ENCODE measurements at regions not wholly inside any gene's neighbourhood (a gene's known extent, or its start where the extent isn't known, plus 50 kb on each side); places are given as distances from the start of the nearest gene placed in this dataset.

DNA sequence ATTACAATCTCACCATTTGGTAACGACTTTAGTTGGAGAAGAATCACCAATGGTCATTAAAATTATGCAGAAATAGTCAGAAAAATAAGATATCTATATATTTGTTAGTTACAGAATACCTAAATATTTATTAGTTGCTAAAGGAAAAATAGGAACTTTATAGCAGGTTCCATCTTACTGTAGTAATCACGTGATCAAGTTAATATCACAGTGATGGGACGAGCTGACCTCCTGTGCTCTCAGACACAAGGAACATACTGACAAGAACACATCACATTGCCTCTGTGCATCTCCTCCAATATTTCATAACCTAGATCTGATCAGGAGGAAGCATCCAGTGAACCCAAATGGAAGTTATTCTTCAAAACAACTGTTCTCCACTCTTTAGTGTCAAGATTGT is 215.3 kb downstream of the GALR1 start:
- H3K27me3 Mint-ChIP-seq: peaks cover 9% of the 10 kb centered on the region
- Histone ChIP-seq H3K27ac (ENCODE audit: insufficient read depth, low read length, poor library complexity, severe bottlenecking) (no peak overlapping the region), H3K36me3 (ENCODE audit: control insufficient read depth, insufficient read depth, low read length) (no peaks in the 10 kb centered on the region), H3K27me3 (ENCODE audit: control insufficient read depth, insufficient read depth, low read length) (peaks cover 4% of the 10 kb centered on the region), H3K4me3 (ENCODE audit: low read depth, low read length) (no peak overlapping the region), H3K4me1 (ENCODE audit: control insufficient read depth, insufficient read depth, low read length, poor library complexity, severe bottlenecking) (no peaks in the 10 kb centered on the region), H3K9me3 (ENCODE audit: control insufficient read depth in 2 of 2, low read length in 2 of 2) (no peaks in the 10 kb centered on the region)
- no peak for DNase-seq
- ATAC-seq (ENCODE audit: low read depth in 2 of 2): no peak
- H3K36me3 Mint-ChIP-seq: no peaks in the 10 kb centered on the region
- peaks cover 0 to 1% (median 0%) of the 10 kb centered on the region in 7 donors for H3K9me3 Mint-ChIP-seq
- no peaks in the 10 kb centered on the region for H3K4me1 Mint-ChIP-seq
- no peak overlapping the region for H3K4me3 Mint-ChIP-seq
- H3K27ac Mint-ChIP-seq: no peak overlapping the region

GRCh38 chr18:77466890-77467289 is 217.2 kb downstream of the GALR1 start:
- H3K4me1 Mint-ChIP-seq: no peaks in the 10 kb centered on the region
- Histone ChIP-seq H3K36me3 (ENCODE audit: control insufficient read depth, insufficient read depth, low read length) (no peaks in the 10 kb centered on the region), H3K9me3 (ENCODE audit: control insufficient read depth in 2 of 2, low read length in 2 of 2) (no peaks in the 10 kb centered on the region), H3K4me1 (ENCODE audit: control insufficient read depth, insufficient read depth, low read length, poor library complexity, severe bottlenecking) (no peaks in the 10 kb centered on the region), H3K4me3 (ENCODE audit: low read depth, low read length) (no peak overlapping the region), H3K27ac (ENCODE audit: insufficient read depth, low read length, poor library complexity, severe bottlenecking) (no peak overlapping the region), H3K27me3 (ENCODE audit: control insufficient read depth, insufficient read depth, low read length) (peaks cover 4% of the 10 kb centered on the region)
- H3K36me3 Mint-ChIP-seq: no peaks in the 10 kb centered on the region
- H3K27ac Mint-ChIP-seq: no peak overlapping the region
- H3K9me3 Mint-ChIP-seq: peaks cover 0 to 1% (median 0%) of the 10 kb centered on the region in 7 donors
- H3K4me3 Mint-ChIP-seq: no peak overlapping the region
- ATAC-seq (ENCODE audit: low read depth in 2 of 2) (no peak), DNase-seq (no peak)
- peaks cover 7% of the 10 kb centered on the region for H3K27me3 Mint-ChIP-seq

DNA sequence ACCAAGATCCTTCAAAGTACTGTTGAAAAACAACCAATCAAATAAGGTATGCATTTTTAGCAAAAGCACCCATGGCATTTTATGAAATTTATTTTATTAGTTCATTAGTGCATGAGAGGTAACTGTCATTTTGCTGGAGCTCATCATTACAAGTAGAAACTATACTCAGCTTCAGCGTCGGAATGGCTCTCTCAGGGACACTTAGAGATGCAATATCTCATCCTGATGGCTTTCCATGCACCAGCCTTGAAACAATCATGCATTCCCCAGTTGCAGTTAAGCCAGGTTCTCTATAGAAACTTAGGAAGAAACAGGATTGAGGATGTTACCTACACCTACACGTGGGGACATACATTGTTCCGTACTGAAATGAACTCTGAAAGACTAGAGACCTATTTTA is 219.5 kb downstream of the GALR1 start:
- Mint-ChIP-seq H3K27ac (no peak overlapping the region), H3K9me3 (peaks cover 0 to 1% (median 0%) of the 10 kb centered on the region in 7 donors)
- no peak for ATAC-seq (ENCODE audit: low read depth in 2 of 2)

GRCh38 chr18:77470569-77471413 is 221.1 kb downstream of the GALR1 start:
- Mint-ChIP-seq H3K27ac (no peak overlapping the region), H3K27me3 (no peaks in the 10 kb centered on the region), H3K36me3 (no peaks in the 10 kb centered on the region), H3K4me3 (no peak overlapping the region), H3K4me1 (no peaks in the 10 kb centered on the region), H3K9me3 (peaks cover 0 to 1% (median 0%) of the 10 kb centered on the region in 7 donors)
- ATAC-seq (ENCODE audit: low read depth in 2 of 2) (no peak), DNase-seq (no peak)
- Histone ChIP-seq H3K27me3 (ENCODE audit: control insufficient read depth, insufficient read depth, low read length) (peaks cover 5% of the 10 kb centered on the region), H3K36me3 (ENCODE audit: control insufficient read depth, insufficient read depth, low read length) (no peaks in the 10 kb centered on the region), H3K27ac (ENCODE audit: insufficient read depth, low read length, poor library complexity, severe bottlenecking) (no peak overlapping the region), H3K4me3 (ENCODE audit: low read depth, low read length) (no peak overlapping the region), H3K9me3 (ENCODE audit: control insufficient read depth in 2 of 2, low read length in 2 of 2) (no peaks in the 10 kb centered on the region), H3K4me1 (ENCODE audit: control insufficient read depth, insufficient read depth, low read length, poor library complexity, severe bottlenecking) (no peaks in the 10 kb centered on the region)

More for the DNA sequence above, 219.5 kb downstream of the GALR1 start:
- no peaks in the 10 kb centered on the region for H3K4me1 ChIP-seq (ENCODE audit: control insufficient read depth, insufficient read depth, low read length, poor library complexity, severe bottlenecking)
- peaks cover 2% of the 10 kb centered on the region for H3K27me3 ChIP-seq (ENCODE audit: control insufficient read depth, insufficient read depth, low read length)
- H3K27ac ChIP-seq (ENCODE audit: insufficient read depth, low read length, poor library complexity, severe bottlenecking): no peak overlapping the region
- H3K9me3 ChIP-seq (ENCODE audit: control insufficient read depth in 2 of 2, low read length in 2 of 2): no peaks in the 10 kb centered on the region
- no peaks in the 10 kb centered on the region for H3K36me3 ChIP-seq (ENCODE audit: control insufficient read depth, insufficient read depth, low read length)
- Mint-ChIP-seq H3K27me3 (peaks cover 3% of the 10 kb centered on the region), H3K36me3 (no peaks in the 10 kb centered on the region), H3K4me3 (no peak overlapping the region), H3K4me1 (no peaks in the 10 kb centered on the region)
- no peak for DNase-seq
- no peak overlapping the region for H3K4me3 ChIP-seq (ENCODE audit: low read depth, low read length)

GRCh38 chr18:77472509-77472908 is 222.9 kb downstream of the GALR1 start:
- Mint-ChIP-seq H3K4me1 (no peaks in the 10 kb centered on the region), H3K9me3 (no peaks in the 10 kb centered on the region), H3K27me3 (no peaks in the 10 kb centered on the region), H3K36me3 (no peaks in the 10 kb centered on the region), H3K4me3 (no peak overlapping the region), H3K27ac (no peak overlapping the region)
- Histone ChIP-seq H3K4me3 (ENCODE audit: low read depth, low read length) (no peak overlapping the region), H3K9me3 (ENCODE audit: control insufficient read depth in 2 of 2, low read length in 2 of 2) (no peaks in the 10 kb centered on the region), H3K36me3 (ENCODE audit: control insufficient read depth, insufficient read depth, low read length) (no peaks in the 10 kb centered on the region), H3K4me1 (ENCODE audit: control insufficient read depth, insufficient read depth, low read length, poor library complexity, severe bottlenecking) (no peaks in the 10 kb centered on the region), H3K27ac (ENCODE audit: insufficient read depth, low read length, poor library complexity, severe bottlenecking) (no peak overlapping the region), H3K27me3 (ENCODE audit: control insufficient read depth, insufficient read depth, low read length) (peaks cover 5% of the 10 kb centered on the region)
- ATAC-seq (ENCODE audit: low read depth in 2 of 2) (no peak), DNase-seq (no peak)

GRCh38 chr18:77478646-77479442 is 229.2 kb downstream of the GALR1 start:
- H3K9me3 ChIP-seq (ENCODE audit: control insufficient read depth in 2 of 2, low read length in 2 of 2): no peaks in the 10 kb centered on the region
- Mint-ChIP-seq H3K4me1 (no peaks in the 10 kb centered on the region), H3K9me3 (peaks cover 0 to 2% (median 0%) of the 10 kb centered on the region in 7 donors), H3K27ac (no peak overlapping the region), H3K27me3 (peaks cover under 1% of the 10 kb centered on the region), H3K4me3 (no peak overlapping the region), H3K36me3 (no peaks in the 10 kb centered on the region)
- H3K27me3 ChIP-seq (ENCODE audit: control insufficient read depth, insufficient read depth, low read length): peaks cover 6% of the 10 kb centered on the region
- H3K4me3 ChIP-seq (ENCODE audit: low read depth, low read length): no peak overlapping the region
- no peaks in the 10 kb centered on the region for H3K4me1 ChIP-seq (ENCODE audit: control insufficient read depth, insufficient read depth, low read length, poor library complexity, severe bottlenecking)
- ATAC-seq (ENCODE audit: low read depth in 2 of 2) (no peak), DNase-seq (no peak)
- H3K36me3 ChIP-seq (ENCODE audit: control insufficient read depth, insufficient read depth, low read length): no peaks in the 10 kb centered on the region
- H3K27ac ChIP-seq (ENCODE audit: insufficient read depth, low read length, poor library complexity, severe bottlenecking): no peak overlapping the region

DNA sequence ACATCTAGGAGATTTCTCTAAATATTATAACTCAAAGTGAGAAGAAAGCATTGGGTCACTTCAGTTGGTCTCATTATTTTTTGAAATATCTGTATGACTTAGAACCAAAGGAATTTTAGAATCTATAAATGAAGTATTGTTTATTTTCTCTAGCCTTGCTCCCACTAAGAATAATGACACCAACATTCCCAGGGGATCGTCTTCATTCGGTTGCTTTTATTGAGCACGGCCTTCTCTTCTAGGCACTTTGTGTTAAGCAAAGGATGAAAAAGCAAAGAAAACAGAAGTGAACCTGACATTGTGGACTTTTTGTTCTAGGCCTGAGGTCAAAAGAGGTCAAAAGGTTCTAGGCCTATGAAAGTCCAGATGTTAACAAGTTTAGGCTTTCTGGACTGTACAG is 231.9 kb downstream of the GALR1 start:
- no peak overlapping the region for H3K27ac Mint-ChIP-seq
- Histone ChIP-seq H3K4me1 (ENCODE audit: control insufficient read depth, insufficient read depth, low read length, poor library complexity, severe bottlenecking) (no peaks in the 10 kb centered on the region), H3K36me3 (ENCODE audit: control insufficient read depth, insufficient read depth, low read length) (no peaks in the 10 kb centered on the region), H3K4me3 (ENCODE audit: low read depth, low read length) (no peak overlapping the region), H3K9me3 (ENCODE audit: control insufficient read depth in 2 of 2, low read length in 2 of 2) (no peaks in the 10 kb centered on the region), H3K27ac (ENCODE audit: insufficient read depth, low read length, poor library complexity, severe bottlenecking) (no peak overlapping the region), H3K27me3 (ENCODE audit: control insufficient read depth, insufficient read depth, low read length) (peaks cover 2% of the 10 kb centered on the region)
- ATAC-seq (ENCODE audit: low read depth in 2 of 2) (no peak), DNase-seq (no peak)
- H3K4me3 Mint-ChIP-seq: no peak overlapping the region
- H3K4me1 Mint-ChIP-seq: no peaks in the 10 kb centered on the region
- no peaks in the 10 kb centered on the region for H3K36me3 Mint-ChIP-seq
- peaks cover 0 to 2% (median 0%) of the 10 kb centered on the region in 7 donors for H3K9me3 Mint-ChIP-seq
- H3K27me3 Mint-ChIP-seq: peaks cover 4% of the 10 kb centered on the region
